Keratinocyte (primary cell): ENCODE measurements at regions not wholly inside any gene's neighbourhood (a gene's known extent, or its start where the extent isn't known, plus 50 kb on each side); places are given as distances from the start of the nearest gene placed in this dataset.

Experiments used
- DNase-seq: peaks from one replicate; pipeline ENCODE4 v3.0.0-alpha.2; 2011; ENCODE audit warnings: low read depth, missing footprints, low spot score
- FAIRE-seq: peaks from 2 replicates; lab custom pipeline; 2011; peaks lifted over from hg19 to GRCh38; lab: Jason Lieb, UNC
- H2AFZ ChIP-seq: 2 replicates; pipeline ENCODE4 v1.6.0; 2012; ENCODE audit warnings: low read length, control low read depth, inconsistent platforms; ENCODE audit not compliant: control insufficient read depth
- H3K27ac ChIP-seq: 2 replicates; pipeline ENCODE4 v1.5.1; 2011; ENCODE audit warnings: low read length; ENCODE audit not compliant: control insufficient read depth, insufficient read depth
- H3K27me3 ChIP-seq: 3 replicates; pipeline ENCODE4 v1.6.0; 2011; ENCODE audit warnings: low read length; ENCODE audit not compliant: control insufficient read depth, insufficient read depth; ENCODE audit errors: extremely low read depth
- H3K36me3 ChIP-seq, 2 experiments: 2 replicates in 1 of 2; 3 replicates in 1 of 2; pipeline ENCODE4 v1.5.1; 2011; ENCODE audit warnings: low read length in 2 of 2, mild to moderate bottlenecking in 1 of 2; ENCODE audit not compliant: control insufficient read depth in 2 of 2, insufficient read depth in 2 of 2; ENCODE audit errors: extremely low read depth in 1 of 2
- H3K4me1 ChIP-seq: 3 replicates; pipeline ENCODE4 v1.5.1; 2011; ENCODE audit warnings: low read length; ENCODE audit not compliant: control insufficient read depth, insufficient read depth; ENCODE audit errors: extremely low read depth
- H3K4me2 ChIP-seq: 3 replicates; pipeline ENCODE4 v1.6.0; 2011; ENCODE audit warnings: low read depth, low read length; ENCODE audit not compliant: control insufficient read depth, insufficient read depth; ENCODE audit errors: extremely low read depth
- H3K4me3 ChIP-seq, 3 experiments: fragments of 200-600 bp in 1 of 3; sonication (generic) in 1 of 3; 2 replicates in 2 of 3; 3 replicates in 1 of 3; pipeline ENCODE4 v1.5.1; 2011 to 2016; ENCODE audit warnings: low read length in 3 of 3, mild to moderate bottlenecking in 3 of 3, control low read depth in 2 of 3, inconsistent platforms in 1 of 3, low read depth in 1 of 3, mixed read lengths in 1 of 3, mixed run types in 1 of 3, moderate library complexity in 1 of 3; ENCODE audit not compliant: control insufficient read depth in 2 of 3, insufficient read depth in 2 of 3; ENCODE audit errors: extremely low read depth in 1 of 3
- H3K79me2 ChIP-seq: 2 replicates; pipeline ENCODE4 v1.6.0; 2012; ENCODE audit warnings: low read length; ENCODE audit not compliant: control insufficient read depth, insufficient read depth
- H3K9ac ChIP-seq: 3 replicates; pipeline ENCODE4 v1.6.0; 2011; ENCODE audit warnings: low read length; ENCODE audit not compliant: control insufficient read depth, insufficient read depth; ENCODE audit errors: extremely low read depth
- H3K9me1 ChIP-seq: 3 replicates; pipeline ENCODE4 v1.6.0; 2011; ENCODE audit warnings: low read length; ENCODE audit not compliant: control insufficient read depth, insufficient read depth; ENCODE audit errors: extremely low read depth
- H3K9me3 ChIP-seq: 2 replicates; pipeline ENCODE4 v1.5.1; 2012; ENCODE audit warnings: low read depth, low read length; ENCODE audit not compliant: control insufficient read depth
- H4K20me1 ChIP-seq: 3 replicates; pipeline ENCODE4 v1.6.0; 2011; ENCODE audit warnings: low read length; ENCODE audit not compliant: control insufficient read depth, insufficient read depth; ENCODE audit errors: extremely low read depth
- CTCF ChIP-seq, 3 experiments: IDR thresholded peaks in 1 of 3; conservative IDR thresholded peaks in 1 of 3; optimal IDR thresholded peaks in 1 of 3; 2 replicates in 2 of 3; 3 replicates in 1 of 3; pipeline versions ENCODE3 to v1.5.1; 2011; ENCODE audit warnings: low read length in 3 of 3, mild to moderate bottlenecking in 3 of 3, moderate library complexity in 2 of 3, control low read depth in 1 of 3, inconsistent platforms in 1 of 3; ENCODE audit not compliant: insufficient read depth in 2 of 3; ENCODE audit errors: extremely low read depth in 1 of 3
- EZH2 ChIP-seq: IDR thresholded peaks from one replicate; pipeline ENCODE4 v1.6.1; 2012; ENCODE audit warnings: inconsistent platforms, mild to moderate bottlenecking, low read length, moderate library complexity
- dilution Hi-C: fragments of 300-500 bp; cut with MboI; formaldehyde crosslinking; loops from one replicate; pipeline ENCODE4 v1.7.0; 2020; ENCODE audit warnings: low sequenced_read_pairs; ENCODE audit not compliant: extremely low pct_ligation_motif_present

- no peak for FAIRE-seq
- no peak overlapping the region for H3K4me2 ChIP-seq
- no peak overlapping the region for H3K27ac ChIP-seq
- H3K36me3 ChIP-seq: no peaks in the 10 kb centered on the region
- H3K9me1 ChIP-seq: no peaks in the 10 kb centered on the region
- no peak overlapping the region for H2AFZ ChIP-seq
- H3K9me3 ChIP-seq: no peaks in the 10 kb centered on the region
- no peak overlapping the region for H3K9ac ChIP-seq
- dilution Hi-C loops: no loop called here
- no peaks in the 10 kb centered on the region for H4K20me1 ChIP-seq
- H3K4me3 ChIP-seq: no peak overlapping the region
- peaks cover 20% of the 10 kb centered on the region for H3K4me1 ChIP-seq
- H3K79me2 ChIP-seq: no peaks in the 10 kb centered on the region
- H3K27me3 ChIP-seq: no peaks in the 10 kb centered on the region
- no peak for TF ChIP-seq EZH2
- TF ChIP-seq CTCF (optimal IDR thresholded peaks at IDR 0.05 in 1 of 3, IDR thresholded peaks at IDR 0.05 in 1 of 3, conservative IDR thresholded peaks at IDR 0.05 in 1 of 3; ENCODE audit: extremely low read depth in 1 of 3, insufficient read depth in 2 of 3, low read length in 3 of 3): no peak
- DNase-seq: no peak
These were observed 125.5 kb upstream of the SVIL start for GRCh38 chr10:29760138-29760900.

GRCh38 chr10:29757551-29758297 is 123.0 kb upstream of the SVIL start:
- Histone ChIP-seq H3K27me3 (no peaks in the 10 kb centered on the region), H3K4me1 (peaks cover 20% of the 10 kb centered on the region), H3K4me2 (peak overlapping the region; percentile 50), H3K27ac (peak overlapping the region; percentile 64), H3K4me3 (peak overlapping the region in 1 of 3 experiments; percentile 24), H3K9me1 (no peaks in the 10 kb centered on the region), H3K9ac (peak overlapping the region; percentile 14), H2AFZ (no peak overlapping the region), H3K9me3 (no peaks in the 10 kb centered on the region), H4K20me1 (no peaks in the 10 kb centered on the region), H3K79me2 (no peaks in the 10 kb centered on the region), H3K36me3 (no peaks in the 10 kb centered on the region)
- DNase-seq (peak; percentile 68), FAIRE-seq (peak; percentile 97)
- dilution Hi-C loops: no loop called here
- TF ChIP-seq EZH2 (no peak), CTCF (optimal IDR thresholded peaks at IDR 0.05 in 1 of 3, IDR thresholded peaks at IDR 0.05 in 1 of 3, conservative IDR thresholded peaks at IDR 0.05 in 1 of 3; ENCODE audit: extremely low read depth in 1 of 3, insufficient read depth in 2 of 3, low read length in 3 of 3) (no peak)
